SK-N-SH (cell line): ENCODE measurements at regions not wholly inside any gene's neighbourhood (a gene's known extent, or its start where the extent isn't known, plus 50 kb on each side); places are given as distances from the start of the nearest gene placed in this dataset.

ENCODE experiments used
- EZH2phosphoT487 ChIP-seq: fragments of 200-600 bp; sonication (generic); IDR thresholded peaks from 2 replicates; pipeline ENCODE4 v1.6.1; 2017; ENCODE audit warnings: low read depth, mixed run types, mild to moderate bottlenecking, antibody characterized with exemption, moderate library complexity, borderline replicate concordance
- FOSL2 ChIP-seq: IDR thresholded peaks from 2 replicates; pipeline ENCODE4 v1.4.0; 2012; ENCODE audit warnings: low read depth, mild to moderate bottlenecking, moderate library complexity, borderline replicate concordance
- JUND ChIP-seq: IDR thresholded peaks from 2 replicates; pipeline ENCODE4 v1.4.0; 2012
- PBX3 ChIP-seq: IDR thresholded peaks from 2 replicates; pipeline ENCODE4; 2012
- POLR2AphosphoS5 ChIP-seq: IDR thresholded peaks from 2 replicates; pipeline ENCODE4 v1.6.1; 2012; ENCODE audit warnings: low read depth, low read length
- RAD21 ChIP-seq: IDR thresholded peaks from 2 replicates; pipeline ENCODE4 v1.6.1; 2012; ENCODE audit warnings: mild to moderate bottlenecking, low read length
- RXRA ChIP-seq: IDR thresholded peaks from 2 replicates; pipeline ENCODE4 v1.4.0; 2012; ENCODE audit warnings: low read depth, mild to moderate bottlenecking, borderline replicate concordance
- SMC3 ChIP-seq: IDR thresholded peaks from 2 replicates; pipeline ENCODE4 v1.6.1; 2012; ENCODE audit warnings: low read depth, low read length, improper control_type of control experiment
- TAF1 ChIP-seq: IDR thresholded peaks from 2 replicates; pipeline ENCODE4 v1.6.1; 2012; ENCODE audit warnings: low read depth, mild to moderate bottlenecking, low read length, moderate library complexity, borderline replicate concordance
- USF2 ChIP-seq: fragments of 150-350 bp; IDR thresholded peaks from 2 replicates; pipeline ENCODE4 v1.6.1; 2017; ENCODE audit warnings: antibody characterized with exemption, low read length, low read depth, borderline replicate concordance
- YY1 ChIP-seq: IDR thresholded peaks from 2 replicates; pipeline ENCODE4 v1.4.0; 2012; ENCODE audit warnings: low read depth, mild to moderate bottlenecking
- TF ChIP-seq, protein P1 (sequence below): fragments of 200-600 bp; sonication (generic); IDR thresholded peaks from 2 replicates; pipeline ENCODE4 v1.6.1; 2017; ENCODE audit warnings: antibody characterized with exemption, mild to moderate bottlenecking, moderate library complexity
- TF ChIP-seq, protein P2 (sequence below): IDR thresholded peaks from 2 replicates; pipeline ENCODE4 v1.6.1; 2012; ENCODE audit warnings: mild to moderate bottlenecking, low read depth, low read length, moderate library complexity
- TF ChIP-seq, protein P3 (sequence below): IDR thresholded peaks from 2 replicates; pipeline ENCODE4 v1.4.0; 2012; ENCODE audit warnings: low read depth, borderline replicate concordance

DNA sequence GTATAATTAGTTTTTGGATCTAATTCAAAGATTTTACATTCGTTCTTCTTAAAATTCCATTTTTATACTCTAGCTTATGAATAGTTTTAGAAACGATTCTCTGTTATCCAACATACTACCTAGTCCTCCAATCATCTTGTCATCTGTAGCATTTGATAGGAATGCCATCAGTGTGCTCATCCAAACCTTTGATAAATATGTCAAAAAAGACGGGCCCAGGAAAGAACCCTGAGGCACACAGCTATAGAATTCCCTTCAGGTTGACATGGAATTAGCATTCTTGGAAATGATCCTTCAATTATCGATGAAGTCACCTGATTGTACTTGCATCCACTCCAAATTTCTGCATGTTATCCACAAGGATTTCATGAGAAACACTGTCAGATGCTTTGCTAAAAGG is 64.8 kb upstream of the EFNA5 start:
- TF ChIP-seq, protein P1, sequence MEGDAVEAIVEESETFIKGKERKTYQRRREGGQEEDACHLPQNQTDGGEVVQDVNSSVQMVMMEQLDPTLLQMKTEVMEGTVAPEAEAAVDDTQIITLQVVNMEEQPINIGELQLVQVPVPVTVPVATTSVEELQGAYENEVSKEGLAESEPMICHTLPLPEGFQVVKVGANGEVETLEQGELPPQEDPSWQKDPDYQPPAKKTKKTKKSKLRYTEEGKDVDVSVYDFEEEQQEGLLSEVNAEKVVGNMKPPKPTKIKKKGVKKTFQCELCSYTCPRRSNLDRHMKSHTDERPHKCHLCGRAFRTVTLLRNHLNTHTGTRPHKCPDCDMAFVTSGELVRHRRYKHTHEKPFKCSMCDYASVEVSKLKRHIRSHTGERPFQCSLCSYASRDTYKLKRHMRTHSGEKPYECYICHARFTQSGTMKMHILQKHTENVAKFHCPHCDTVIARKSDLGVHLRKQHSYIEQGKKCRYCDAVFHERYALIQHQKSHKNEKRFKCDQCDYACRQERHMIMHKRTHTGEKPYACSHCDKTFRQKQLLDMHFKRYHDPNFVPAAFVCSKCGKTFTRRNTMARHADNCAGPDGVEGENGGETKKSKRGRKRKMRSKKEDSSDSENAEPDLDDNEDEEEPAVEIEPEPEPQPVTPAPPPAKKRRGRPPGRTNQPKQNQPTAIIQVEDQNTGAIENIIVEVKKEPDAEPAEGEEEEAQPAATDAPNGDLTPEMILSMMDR, result no peak
- TF ChIP-seq YY1 (no peak), USF2 (no peak), RXRA (no peak), FOSL2 (no peak), POLR2AphosphoS5 (no peak), JUND (no peak), RAD21 (no peak), PBX3 (no peak), SMC3 (no peak), TAF1 (no peak), EZH2phosphoT487 (no peak)
- TF ChIP-seq, protein P2, sequence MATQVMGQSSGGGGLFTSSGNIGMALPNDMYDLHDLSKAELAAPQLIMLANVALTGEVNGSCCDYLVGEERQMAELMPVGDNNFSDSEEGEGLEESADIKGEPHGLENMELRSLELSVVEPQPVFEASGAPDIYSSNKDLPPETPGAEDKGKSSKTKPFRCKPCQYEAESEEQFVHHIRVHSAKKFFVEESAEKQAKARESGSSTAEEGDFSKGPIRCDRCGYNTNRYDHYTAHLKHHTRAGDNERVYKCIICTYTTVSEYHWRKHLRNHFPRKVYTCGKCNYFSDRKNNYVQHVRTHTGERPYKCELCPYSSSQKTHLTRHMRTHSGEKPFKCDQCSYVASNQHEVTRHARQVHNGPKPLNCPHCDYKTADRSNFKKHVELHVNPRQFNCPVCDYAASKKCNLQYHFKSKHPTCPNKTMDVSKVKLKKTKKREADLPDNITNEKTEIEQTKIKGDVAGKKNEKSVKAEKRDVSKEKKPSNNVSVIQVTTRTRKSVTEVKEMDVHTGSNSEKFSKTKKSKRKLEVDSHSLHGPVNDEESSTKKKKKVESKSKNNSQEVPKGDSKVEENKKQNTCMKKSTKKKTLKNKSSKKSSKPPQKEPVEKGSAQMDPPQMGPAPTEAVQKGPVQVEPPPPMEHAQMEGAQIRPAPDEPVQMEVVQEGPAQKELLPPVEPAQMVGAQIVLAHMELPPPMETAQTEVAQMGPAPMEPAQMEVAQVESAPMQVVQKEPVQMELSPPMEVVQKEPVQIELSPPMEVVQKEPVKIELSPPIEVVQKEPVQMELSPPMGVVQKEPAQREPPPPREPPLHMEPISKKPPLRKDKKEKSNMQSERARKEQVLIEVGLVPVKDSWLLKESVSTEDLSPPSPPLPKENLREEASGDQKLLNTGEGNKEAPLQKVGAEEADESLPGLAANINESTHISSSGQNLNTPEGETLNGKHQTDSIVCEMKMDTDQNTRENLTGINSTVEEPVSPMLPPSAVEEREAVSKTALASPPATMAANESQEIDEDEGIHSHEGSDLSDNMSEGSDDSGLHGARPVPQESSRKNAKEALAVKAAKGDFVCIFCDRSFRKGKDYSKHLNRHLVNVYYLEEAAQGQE, result no peak
- TF ChIP-seq, protein P3, sequence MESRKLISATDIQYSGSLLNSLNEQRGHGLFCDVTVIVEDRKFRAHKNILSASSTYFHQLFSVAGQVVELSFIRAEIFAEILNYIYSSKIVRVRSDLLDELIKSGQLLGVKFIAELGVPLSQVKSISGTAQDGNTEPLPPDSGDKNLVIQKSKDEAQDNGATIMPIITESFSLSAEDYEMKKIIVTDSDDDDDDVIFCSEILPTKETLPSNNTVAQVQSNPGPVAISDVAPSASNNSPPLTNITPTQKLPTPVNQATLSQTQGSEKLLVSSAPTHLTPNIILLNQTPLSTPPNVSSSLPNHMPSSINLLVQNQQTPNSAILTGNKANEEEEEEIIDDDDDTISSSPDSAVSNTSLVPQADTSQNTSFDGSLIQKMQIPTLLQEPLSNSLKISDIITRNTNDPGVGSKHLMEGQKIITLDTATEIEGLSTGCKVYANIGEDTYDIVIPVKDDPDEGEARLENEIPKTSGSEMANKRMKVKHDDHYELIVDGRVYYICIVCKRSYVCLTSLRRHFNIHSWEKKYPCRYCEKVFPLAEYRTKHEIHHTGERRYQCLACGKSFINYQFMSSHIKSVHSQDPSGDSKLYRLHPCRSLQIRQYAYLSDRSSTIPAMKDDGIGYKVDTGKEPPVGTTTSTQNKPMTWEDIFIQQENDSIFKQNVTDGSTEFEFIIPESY, result no peak
